ENCODE measurements at regions not wholly inside any gene's neighbourhood (a gene's known extent, or its start where the extent isn't known, plus 50 kb on each side); places are given as distances from the start of the nearest gene placed in this dataset.

GRCh38 chr4:32506067-32506466 is 1785.9 kb downstream of the PCDH7 start:
- in situ Hi-C loops (cut with MboI; ENCODE audit: low pct_unique_long_range_greater_than_20kb, low sequenced_read_pairs), result no loop called here
- DNase-seq, result no peak

GRCh38 chr4:32519060-32519459 is 1798.9 kb downstream of the PCDH7 start:
- in situ Hi-C loops (cut with MboI; ENCODE audit: low pct_unique_long_range_greater_than_20kb, low sequenced_read_pairs), result no loop called here
- no peak for DNase-seq

GRCh38 chr4:32525420-32525819 is 1805.3 kb downstream of the PCDH7 start:
- in situ Hi-C loops (cut with MboI; ENCODE audit: low pct_unique_long_range_greater_than_20kb, low sequenced_read_pairs), result no loop called here
- DNase-seq, result no peak

GRCh38 chr4:32544846-32545245 is 1824.7 kb downstream of the PCDH7 start:
- DNase-seq, result no peak
- in situ Hi-C loops (cut with MboI; ENCODE audit: low pct_unique_long_range_greater_than_20kb, low sequenced_read_pairs), result no loop called here

GRCh38 chr4:32551943-32552342 is 1831.8 kb downstream of the PCDH7 start:
- DNase-seq, result no peak
- in situ Hi-C loops (cut with MboI; ENCODE audit: low pct_unique_long_range_greater_than_20kb, low sequenced_read_pairs), result no loop called here

GRCh38 chr4:32560306-32560705 is 1840.1 kb downstream of the PCDH7 start:
- in situ Hi-C loops (cut with MboI; ENCODE audit: low pct_unique_long_range_greater_than_20kb, low sequenced_read_pairs), result no loop called here
- no peak for DNase-seq

GRCh38 chr4:32562010-32562409 is 1841.8 kb downstream of the PCDH7 start:
- no peak for DNase-seq
- in situ Hi-C loops (cut with MboI; ENCODE audit: low pct_unique_long_range_greater_than_20kb, low sequenced_read_pairs), result no loop called here

- no peak for DNase-seq
- in situ Hi-C loops (cut with MboI; ENCODE audit: low pct_unique_long_range_greater_than_20kb, low sequenced_read_pairs), result no loop called here
Measured at GRCh38 chr4:32564626-32565025, 1844.5 kb downstream of the PCDH7 start.

GRCh38 chr4:32569861-32570260 is 1849.7 kb downstream of the PCDH7 start:
- in situ Hi-C loops (cut with MboI; ENCODE audit: low pct_unique_long_range_greater_than_20kb, low sequenced_read_pairs), result no loop called here
- peak; percentile 81 for DNase-seq

- in situ Hi-C loops (cut with MboI; ENCODE audit: low pct_unique_long_range_greater_than_20kb, low sequenced_read_pairs), result no loop called here
- no peak for DNase-seq
Measured at GRCh38 chr4:32572366-32572765, 1852.2 kb downstream of the PCDH7 start.

GRCh38 chr4:32574803-32575202 is 1854.6 kb downstream of the PCDH7 start:
- in situ Hi-C loops (cut with MboI; ENCODE audit: low pct_unique_long_range_greater_than_20kb, low sequenced_read_pairs), result no loop called here

GRCh38 chr4:32589097-32589496 is 1868.9 kb downstream of the PCDH7 start:
- in situ Hi-C loops (cut with MboI; ENCODE audit: low pct_unique_long_range_greater_than_20kb, low sequenced_read_pairs), result no loop called here
- no peak for DNase-seq

More at GRCh38 chr4:32574803-32575202, 1854.6 kb downstream of the PCDH7 start:
- DNase-seq, result peak; percentile 16

- DNase-seq, result peak; percentile 8
- in situ Hi-C loops (cut with MboI; ENCODE audit: low pct_unique_long_range_greater_than_20kb, low sequenced_read_pairs), result no loop called here
Measured at GRCh38 chr4:32589853-32590252, 1869.7 kb downstream of the PCDH7 start.

- in situ Hi-C loops (cut with MboI; ENCODE audit: low pct_unique_long_range_greater_than_20kb, low sequenced_read_pairs), result no loop called here
- DNase-seq, result no peak
Measured at GRCh38 chr4:32597354-32597753, 1877.2 kb downstream of the PCDH7 start.

- in situ Hi-C loops (cut with MboI; ENCODE audit: low pct_unique_long_range_greater_than_20kb, low sequenced_read_pairs), result no loop called here
- DNase-seq, result no peak
Measured at GRCh38 chr4:32601848-32602247, 1881.7 kb downstream of the PCDH7 start.

GRCh38 chr4:32607978-32608377 is 1887.8 kb downstream of the PCDH7 start:
- DNase-seq, result no peak

GRCh38 chr4:32624943-32625603 is 1904.9 kb downstream of the PCDH7 start:
- in situ Hi-C loops (cut with MboI; ENCODE audit: low pct_unique_long_range_greater_than_20kb, low sequenced_read_pairs), result no loop called here
- no peak for DNase-seq

More at GRCh38 chr4:32607978-32608377, 1887.8 kb downstream of the PCDH7 start:
- in situ Hi-C loops (cut with MboI; ENCODE audit: low pct_unique_long_range_greater_than_20kb, low sequenced_read_pairs), result no loop called here

GRCh38 chr4:32625687-32626337 is 1905.6 kb downstream of the PCDH7 start:
- in situ Hi-C loops (cut with MboI; ENCODE audit: low pct_unique_long_range_greater_than_20kb, low sequenced_read_pairs), result no loop called here
- DNase-seq, result no peak

GRCh38 chr4:32631831-32632230 is 1911.7 kb downstream of the PCDH7 start:
- in situ Hi-C loops (cut with MboI; ENCODE audit: low pct_unique_long_range_greater_than_20kb, low sequenced_read_pairs), result no loop called here
- DNase-seq, result no peak

- DNase-seq, result no peak
- in situ Hi-C loops (cut with MboI; ENCODE audit: low pct_unique_long_range_greater_than_20kb, low sequenced_read_pairs), result no loop called here
Measured at GRCh38 chr4:32633421-32633820, 1913.3 kb downstream of the PCDH7 start.

- in situ Hi-C loops (cut with MboI; ENCODE audit: low pct_unique_long_range_greater_than_20kb, low sequenced_read_pairs), result no loop called here
- no peak for DNase-seq
Measured at GRCh38 chr4:32645653-32646052, 1925.5 kb downstream of the PCDH7 start.
